ENCODE measurements at regions not wholly inside any gene's neighbourhood (a gene's known extent, or its start where the extent isn't known, plus 50 kb on each side); places are given as distances from the start of the nearest gene placed in this dataset.

GRCh38 chr14:51554339-51554920 is 97.3 kb upstream of the FRMD6 start:
- no peak for TF ChIP-seq CTCF (IDR thresholded peaks at IDR 0.05; ENCODE audit: borderline replicate concordance, insufficient read depth, low read depth, low read length)
- H3K4me3 ChIP-seq (ENCODE audit: low read depth, low read length): no peak overlapping the region

GRCh38 chr14:51554953-51555352 is 96.8 kb upstream of the FRMD6 start:
- TF ChIP-seq CTCF (IDR thresholded peaks at IDR 0.05; ENCODE audit: borderline replicate concordance, insufficient read depth, low read depth, low read length): no peak
- no peak overlapping the region for H3K4me3 ChIP-seq (ENCODE audit: low read depth, low read length)

GRCh38 chr14:51561141-51561540 is 90.6 kb upstream of the FRMD6 start:
- no peak overlapping the region for H3K4me3 ChIP-seq (ENCODE audit: low read depth, low read length)
- TF ChIP-seq CTCF (IDR thresholded peaks at IDR 0.05; ENCODE audit: borderline replicate concordance, insufficient read depth, low read depth, low read length): no peak

- no peak for TF ChIP-seq CTCF (IDR thresholded peaks at IDR 0.05; ENCODE audit: borderline replicate concordance, insufficient read depth, low read depth, low read length)
These were observed 88.9 kb upstream of the FRMD6 start for GRCh38 chr14:51562816-51563215.

GRCh38 chr14:51563560-51563959 is 88.2 kb upstream of the FRMD6 start:
- no peak overlapping the region for H3K4me3 ChIP-seq (ENCODE audit: low read depth, low read length)
- no peak for TF ChIP-seq CTCF (IDR thresholded peaks at IDR 0.05; ENCODE audit: borderline replicate concordance, insufficient read depth, low read depth, low read length)

More at GRCh38 chr14:51562816-51563215, 88.9 kb upstream of the FRMD6 start:
- no peak overlapping the region for H3K4me3 ChIP-seq (ENCODE audit: low read depth, low read length)

GRCh38 chr14:51564460-51564859 is 87.2 kb upstream of the FRMD6 start:
- no peak for TF ChIP-seq CTCF (IDR thresholded peaks at IDR 0.05; ENCODE audit: borderline replicate concordance, insufficient read depth, low read depth, low read length)
- H3K4me3 ChIP-seq (ENCODE audit: low read depth, low read length): no peak overlapping the region

GRCh38 chr14:51564986-51565604 is 86.6 kb upstream of the FRMD6 start:
- TF ChIP-seq CTCF (IDR thresholded peaks at IDR 0.05; ENCODE audit: borderline replicate concordance, insufficient read depth, low read depth, low read length): no peak

More at GRCh38 chr14:51564986-51565604, 86.6 kb upstream of the FRMD6 start:
- H3K4me3 ChIP-seq (ENCODE audit: low read depth, low read length): no peak overlapping the region

All from GM12875 (cell line).